ENCODE measurements at regions not wholly inside any gene's neighbourhood (a gene's known extent, or its start where the extent isn't known, plus 50 kb on each side); places are given as distances from the start of the nearest gene placed in this dataset.

GRCh38 chr13:62906469-62906868 is 1490.8 kb upstream of the PCDH20 start:
- no peaks in the 10 kb centered on the region for H3K36me3 ChIP-seq (ENCODE audit: insufficient read depth, low read length)
- H4K20me1 ChIP-seq (ENCODE audit: insufficient read depth, low read length, poor library complexity, severe bottlenecking), result no peaks in the 10 kb centered on the region
- H3K79me2 ChIP-seq (ENCODE audit: insufficient read depth, low read length), result no peaks in the 10 kb centered on the region
- H3K4me3 ChIP-seq (ENCODE audit: low read length, poor library complexity, severe bottlenecking), result no peak overlapping the region
- no peaks in the 10 kb centered on the region for H3K27me3 ChIP-seq (ENCODE audit: insufficient read depth, low read length, poor library complexity, severe bottlenecking)
- no peaks in the 10 kb centered on the region for H3K4me1 ChIP-seq (ENCODE audit: insufficient read depth, low read length, poor library complexity, severe bottlenecking)
- no peaks in the 10 kb centered on the region for H3F3A ChIP-seq (ENCODE audit: low read depth)
- H3K4me2 ChIP-seq (ENCODE audit: low read depth, low read length, poor library complexity, severe bottlenecking), result no peak overlapping the region
- TF ChIP-seq CTCF (conservative IDR thresholded peaks at IDR 0.05; ENCODE audit: low read length), result no peak
- TF ChIP-seq EZH2phosphoT487 (IDR thresholded peaks at IDR 0.05; ENCODE audit: borderline replicate concordance), result no peak
- H2AFZ ChIP-seq (ENCODE audit: low read length), result no peak overlapping the region
- no peaks in the 10 kb centered on the region for H3K9me2 ChIP-seq (replicated peaks; ENCODE audit: low read depth, low read length)
- no peak overlapping the region for H3K9ac ChIP-seq (ENCODE audit: low read depth, low read length, poor library complexity, severe bottlenecking)
- no peaks in the 10 kb centered on the region for H3K9me3 ChIP-seq (ENCODE audit: insufficient read depth, low read depth, low read length)

GRCh38 chr13:62887046-62887445 is 1471.4 kb upstream of the PCDH20 start:
- H3K4me1 ChIP-seq (ENCODE audit: insufficient read depth, low read length, poor library complexity, severe bottlenecking), result no peaks in the 10 kb centered on the region
- no peak for TF ChIP-seq CTCF (conservative IDR thresholded peaks at IDR 0.05; ENCODE audit: low read length)
- TF ChIP-seq EZH2phosphoT487 (IDR thresholded peaks at IDR 0.05; ENCODE audit: borderline replicate concordance), result no peak
- no peaks in the 10 kb centered on the region for H3K36me3 ChIP-seq (ENCODE audit: insufficient read depth, low read length)
- no peaks in the 10 kb centered on the region for H4K20me1 ChIP-seq (ENCODE audit: insufficient read depth, low read length, poor library complexity, severe bottlenecking)
- H3F3A ChIP-seq (ENCODE audit: low read depth), result no peaks in the 10 kb centered on the region
- H3K4me3 ChIP-seq (ENCODE audit: low read length, poor library complexity, severe bottlenecking), result no peak overlapping the region
- H3K27me3 ChIP-seq (ENCODE audit: insufficient read depth, low read length, poor library complexity, severe bottlenecking), result no peaks in the 10 kb centered on the region
- H3K4me2 ChIP-seq (ENCODE audit: low read depth, low read length, poor library complexity, severe bottlenecking), result no peak overlapping the region
- H3K9ac ChIP-seq (ENCODE audit: low read depth, low read length, poor library complexity, severe bottlenecking), result no peak overlapping the region
- 0 out of 2 replicates have a peak, but pooled peaks cover 4% of the 10 kb centered on the region for H3K9me3 ChIP-seq (ENCODE audit: insufficient read depth, low read depth, low read length)
- H2AFZ ChIP-seq (ENCODE audit: low read length), result no peak overlapping the region
- no peaks in the 10 kb centered on the region for H3K79me2 ChIP-seq (ENCODE audit: insufficient read depth, low read length)
- H3K9me2 ChIP-seq (replicated peaks; ENCODE audit: low read depth, low read length), result 0 out of 2 replicates have a peak, but pooled peaks cover 3% of the 10 kb centered on the region

GRCh38 chr13:62879071-62879470 is 1463.4 kb upstream of the PCDH20 start:
- TF ChIP-seq EZH2phosphoT487 (IDR thresholded peaks at IDR 0.05; ENCODE audit: borderline replicate concordance) (no peak), CTCF (conservative IDR thresholded peaks at IDR 0.05; ENCODE audit: low read length) (no peak)
- no peaks in the 10 kb centered on the region for H4K20me1 ChIP-seq (ENCODE audit: insufficient read depth, low read length, poor library complexity, severe bottlenecking)
- no peak overlapping the region for H3K4me2 ChIP-seq (ENCODE audit: low read depth, low read length, poor library complexity, severe bottlenecking)
- H3K9ac ChIP-seq (ENCODE audit: low read depth, low read length, poor library complexity, severe bottlenecking), result no peak overlapping the region
- H3K4me3 ChIP-seq (ENCODE audit: low read length, poor library complexity, severe bottlenecking), result no peak overlapping the region
- no peaks in the 10 kb centered on the region for H3K79me2 ChIP-seq (ENCODE audit: insufficient read depth, low read length)
- no peaks in the 10 kb centered on the region for H3K36me3 ChIP-seq (ENCODE audit: insufficient read depth, low read length)
- no peaks in the 10 kb centered on the region for H3F3A ChIP-seq (ENCODE audit: low read depth)
- H3K9me2 ChIP-seq (replicated peaks; ENCODE audit: low read depth, low read length), result no peaks in the 10 kb centered on the region
- no peaks in the 10 kb centered on the region for H3K4me1 ChIP-seq (ENCODE audit: insufficient read depth, low read length, poor library complexity, severe bottlenecking)
- H2AFZ ChIP-seq (ENCODE audit: low read length), result no peak overlapping the region
- no peaks in the 10 kb centered on the region for H3K9me3 ChIP-seq (ENCODE audit: insufficient read depth, low read depth, low read length)
- no peaks in the 10 kb centered on the region for H3K27me3 ChIP-seq (ENCODE audit: insufficient read depth, low read length, poor library complexity, severe bottlenecking)

All from Loucy (cell line).